Liver (tissue), 8 donors: ENCODE measurements at regions not wholly inside any gene's neighbourhood (a gene's known extent, or its start where the extent isn't known, plus 50 kb on each side); places are given as distances from the start of the nearest gene placed in this dataset.
A peak's percentile ranks its signal among the peaks of the same experiment; 100 is the strongest.

Source experiments
- DNase-seq: peaks from one replicate; pipeline ENCODE4 v3.0.0-alpha.2; 2017; ENCODE audit warnings: low spot score
- H3K27ac ChIP-seq, 2 donors: one replicate each; pipeline ENCODE4 v1.7.0; 2013; ENCODE audit warnings: inconsistent platforms in 2 of 2, low read length in 2 of 2, control low read depth in 1 of 2, low read depth in 1 of 2, mild to moderate bottlenecking in 1 of 2
- H3K27me3 ChIP-seq, 4 donors: one replicate each; pipeline versions ENCODE4 v1.6.1 to v1.7.0; 2013; ENCODE audit warnings: low read length in 3 of 4, inconsistent platforms in 1 of 4, mild to moderate bottlenecking in 1 of 4, moderate library complexity in 1 of 4; ENCODE audit not compliant: control insufficient read depth in 4 of 4, insufficient read depth in 4 of 4
- H3K36me3 ChIP-seq, 4 donors: one replicate each; pipeline versions ENCODE4 v1.6.1 to v1.7.0; 2013; ENCODE audit warnings: low read length in 3 of 4, mild to moderate bottlenecking in 3 of 4, low read depth in 1 of 4, moderate library complexity in 1 of 4; ENCODE audit not compliant: control insufficient read depth in 4 of 4, insufficient read depth in 3 of 4
- H3K4me1 ChIP-seq, 4 donors: one replicate each; pipeline versions ENCODE4 v1.6.1 to v1.7.0; 2013; ENCODE audit warnings: low read length in 3 of 4, mild to moderate bottlenecking in 3 of 4, moderate library complexity in 1 of 4; ENCODE audit not compliant: control insufficient read depth in 4 of 4, insufficient read depth in 4 of 4
- H3K4me3 ChIP-seq, 3 donors: one replicate each; pipeline versions ENCODE4 v1.6.1 to v1.7.0; 2013; ENCODE audit warnings: low read length in 3 of 3, control low read depth in 1 of 3, low read depth in 1 of 3, mild to moderate bottlenecking in 1 of 3
- H3K9ac ChIP-seq, 2 donors: one replicate each; pipeline ENCODE4 v1.7.0; 2013; ENCODE audit warnings: low read length in 2 of 2, mild to moderate bottlenecking in 2 of 2, moderate library complexity in 2 of 2, control low read depth in 1 of 2, low read depth in 1 of 2
- H3K9me3 ChIP-seq, 4 donors: one replicate each; pipeline versions ENCODE4 v1.6.1 to v1.7.0; 2013; ENCODE audit warnings: low read length in 3 of 4; ENCODE audit not compliant: control insufficient read depth in 4 of 4
- EGR1 ChIP-seq, 2 donors: IDR thresholded peaks; 2 replicates each; pipeline ENCODE4 v1.6.1; 2016 to 2018; ENCODE audit warnings: antibody characterized with exemption in 2 of 2, low read depth in 2 of 2
- FOXA1 ChIP-seq: IDR thresholded peaks from 2 replicates; pipeline ENCODE4 v1.6.1; 2016; ENCODE audit warnings: antibody characterized with exemption
- FOXA2 ChIP-seq: IDR thresholded peaks from 2 replicates; pipeline ENCODE4 v1.6.1; 2016; ENCODE audit warnings: antibody characterized with exemption
- GABPA ChIP-seq, 2 donors: IDR thresholded peaks in 1 of 2; conservative IDR thresholded peaks in 1 of 2; 2 replicates each; pipeline ENCODE4 v1.6.1; 2016; ENCODE audit warnings: antibody characterized with exemption in 2 of 2, mild to moderate bottlenecking in 1 of 2, moderate library complexity in 1 of 2
- HNF4A ChIP-seq, 2 donors: conservative IDR thresholded peaks; 2 replicates each; pipeline ENCODE4 v1.6.1; 2016; ENCODE audit warnings: antibody characterized with exemption in 2 of 2, mild to moderate bottlenecking in 2 of 2
- HNF4G ChIP-seq: IDR thresholded peaks from 2 replicates; pipeline ENCODE4 v1.6.1; 2016; ENCODE audit warnings: antibody characterized with exemption
- JUND ChIP-seq, 2 donors: IDR thresholded peaks; 2 replicates each; pipeline ENCODE4 v1.6.1; 2016; ENCODE audit warnings: antibody characterized with exemption in 2 of 2
- NR2F2 ChIP-seq: IDR thresholded peaks from 2 replicates; pipeline ENCODE4 v1.6.1; 2016; ENCODE audit warnings: antibody characterized with exemption
- RAD21 ChIP-seq, 2 donors: IDR thresholded peaks; 2 replicates each; pipeline ENCODE4 v1.6.1; 2016; ENCODE audit warnings: antibody characterized with exemption in 2 of 2, mild to moderate bottlenecking in 2 of 2
- RXRA ChIP-seq, 2 donors: IDR thresholded peaks; 2 replicates each; pipeline ENCODE4 v1.6.1; 2017 to 2018; ENCODE audit warnings: antibody characterized with exemption in 2 of 2, mild to moderate bottlenecking in 1 of 2
- SP1 ChIP-seq: IDR thresholded peaks from 2 replicates; pipeline ENCODE4 v1.6.1; 2018; ENCODE audit warnings: antibody characterized with exemption, mild to moderate bottlenecking
- TAF1 ChIP-seq: conservative IDR thresholded peaks from 2 replicates; pipeline ENCODE4 v1.6.1; 2016; ENCODE audit warnings: antibody characterized with exemption, mild to moderate bottlenecking
- YY1 ChIP-seq: IDR thresholded peaks from 2 replicates; pipeline ENCODE4 v1.6.1; 2016; ENCODE audit warnings: antibody characterized with exemption, mild to moderate bottlenecking
- WGBS: extraction: QIAGEN DNeasy Blood & Tissue Kit; methylation state at CpG from one replicate; pipeline ENCODE4 v1.1.7; 2013; 5-methylcytosine and 5-hydroxymethylcytosine counted together
- TF ChIP-seq, protein P1 (sequence below): IDR thresholded peaks from 2 replicates; pipeline ENCODE4 v1.6.1; 2016; ENCODE audit warnings: antibody characterized with exemption, mild to moderate bottlenecking
- TF ChIP-seq, protein P2 (sequence below): IDR thresholded peaks from 2 replicates; pipeline ENCODE4 v1.6.1; 2016; ENCODE audit warnings: antibody characterized with exemption
- TF ChIP-seq, protein P3 (sequence below): IDR thresholded peaks from 2 replicates; pipeline ENCODE4 v1.6.1; 2016; ENCODE audit warnings: antibody characterized with exemption
- TF ChIP-seq, protein P4 (sequence below): IDR thresholded peaks from 2 replicates; pipeline ENCODE4 v1.6.1; 2016; ENCODE audit warnings: antibody characterized with exemption
- TF ChIP-seq, protein P5 (sequence below): fragments of 150-350 bp; IDR thresholded peaks from 2 replicates; pipeline ENCODE4 v1.5.1; 2017; ENCODE audit warnings: improper control_type of control experiment, low read depth, low read length; ENCODE audit not compliant: missing input control
- donor health status: healthy.
- donor health status: healthy.
- donor health status: healthy.
- donor health status: healthy.
- donor health status: healthy.

DNA sequence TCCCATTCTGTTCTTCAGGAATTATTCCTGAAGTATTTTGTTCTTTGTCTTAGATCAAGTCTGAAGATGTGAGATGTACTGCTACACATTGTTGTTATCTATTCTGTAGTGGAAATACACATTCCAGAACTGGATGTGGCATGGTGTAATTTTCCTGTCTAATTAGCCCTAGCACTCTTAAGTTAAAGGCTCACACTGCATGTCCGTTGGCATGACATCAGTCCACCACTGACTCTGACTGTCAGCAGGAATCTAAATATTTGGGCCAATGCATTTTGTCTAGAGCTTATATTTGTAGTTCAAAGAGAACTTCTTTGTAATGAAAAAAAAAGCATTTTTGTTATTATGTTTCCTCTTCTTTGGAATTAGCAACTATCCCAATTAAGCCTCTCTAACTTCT is 201.0 kb downstream of the S1PR1 start (continued):
- TF ChIP-seq, protein P1, sequence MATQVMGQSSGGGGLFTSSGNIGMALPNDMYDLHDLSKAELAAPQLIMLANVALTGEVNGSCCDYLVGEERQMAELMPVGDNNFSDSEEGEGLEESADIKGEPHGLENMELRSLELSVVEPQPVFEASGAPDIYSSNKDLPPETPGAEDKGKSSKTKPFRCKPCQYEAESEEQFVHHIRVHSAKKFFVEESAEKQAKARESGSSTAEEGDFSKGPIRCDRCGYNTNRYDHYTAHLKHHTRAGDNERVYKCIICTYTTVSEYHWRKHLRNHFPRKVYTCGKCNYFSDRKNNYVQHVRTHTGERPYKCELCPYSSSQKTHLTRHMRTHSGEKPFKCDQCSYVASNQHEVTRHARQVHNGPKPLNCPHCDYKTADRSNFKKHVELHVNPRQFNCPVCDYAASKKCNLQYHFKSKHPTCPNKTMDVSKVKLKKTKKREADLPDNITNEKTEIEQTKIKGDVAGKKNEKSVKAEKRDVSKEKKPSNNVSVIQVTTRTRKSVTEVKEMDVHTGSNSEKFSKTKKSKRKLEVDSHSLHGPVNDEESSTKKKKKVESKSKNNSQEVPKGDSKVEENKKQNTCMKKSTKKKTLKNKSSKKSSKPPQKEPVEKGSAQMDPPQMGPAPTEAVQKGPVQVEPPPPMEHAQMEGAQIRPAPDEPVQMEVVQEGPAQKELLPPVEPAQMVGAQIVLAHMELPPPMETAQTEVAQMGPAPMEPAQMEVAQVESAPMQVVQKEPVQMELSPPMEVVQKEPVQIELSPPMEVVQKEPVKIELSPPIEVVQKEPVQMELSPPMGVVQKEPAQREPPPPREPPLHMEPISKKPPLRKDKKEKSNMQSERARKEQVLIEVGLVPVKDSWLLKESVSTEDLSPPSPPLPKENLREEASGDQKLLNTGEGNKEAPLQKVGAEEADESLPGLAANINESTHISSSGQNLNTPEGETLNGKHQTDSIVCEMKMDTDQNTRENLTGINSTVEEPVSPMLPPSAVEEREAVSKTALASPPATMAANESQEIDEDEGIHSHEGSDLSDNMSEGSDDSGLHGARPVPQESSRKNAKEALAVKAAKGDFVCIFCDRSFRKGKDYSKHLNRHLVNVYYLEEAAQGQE, result no peak
- no peak for TF ChIP-seq EGR1 (IDR thresholded peaks at IDR 0.05; ENCODE audit: low read depth in 2 of 2)
- TF ChIP-seq GABPA (IDR thresholded peaks at IDR 0.05 in 1 of 2, conservative IDR thresholded peaks at IDR 0.05 in 1 of 2), result no peak
- no peak for TF ChIP-seq HNF4G
- TF ChIP-seq HNF4A (conservative IDR thresholded peaks at IDR 0.05), result no peak
- TF ChIP-seq, protein P2, sequence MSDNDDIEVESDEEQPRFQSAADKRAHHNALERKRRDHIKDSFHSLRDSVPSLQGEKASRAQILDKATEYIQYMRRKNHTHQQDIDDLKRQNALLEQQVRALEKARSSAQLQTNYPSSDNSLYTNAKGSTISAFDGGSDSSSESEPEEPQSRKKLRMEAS, result no peak
- no peak for TF ChIP-seq FOXA2

DNA sequence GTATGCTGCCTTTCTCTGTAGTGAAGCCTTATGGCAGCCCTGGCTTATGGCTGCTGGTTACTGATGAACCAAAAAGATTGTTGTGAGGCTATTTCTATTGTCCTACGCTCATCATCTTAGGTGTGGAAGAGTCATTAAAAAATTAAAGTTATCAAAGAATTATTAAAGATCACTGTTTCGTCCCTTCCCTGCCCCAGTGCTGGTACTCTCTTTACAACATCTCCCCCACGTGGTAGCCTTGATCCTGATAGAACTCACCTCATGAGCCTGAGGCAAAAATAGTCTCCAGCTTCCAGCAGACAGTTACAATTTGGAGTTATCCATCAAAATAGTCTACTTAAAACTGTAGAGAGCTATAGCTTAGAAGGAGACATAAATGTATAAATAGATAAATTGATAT is 201.5 kb downstream of the S1PR1 start:
- Histone ChIP-seq H3K4me3 (no peak overlapping the region), H3K9ac (no peak overlapping the region), H3K36me3 (no peaks in the 10 kb centered on the region), H3K27ac (no peak overlapping the region), H3K9me3 (no peaks in the 10 kb centered on the region), H3K4me1 (no peaks in the 10 kb centered on the region), H3K27me3 (no peaks in the 10 kb centered on the region)
- TF ChIP-seq, protein P3, sequence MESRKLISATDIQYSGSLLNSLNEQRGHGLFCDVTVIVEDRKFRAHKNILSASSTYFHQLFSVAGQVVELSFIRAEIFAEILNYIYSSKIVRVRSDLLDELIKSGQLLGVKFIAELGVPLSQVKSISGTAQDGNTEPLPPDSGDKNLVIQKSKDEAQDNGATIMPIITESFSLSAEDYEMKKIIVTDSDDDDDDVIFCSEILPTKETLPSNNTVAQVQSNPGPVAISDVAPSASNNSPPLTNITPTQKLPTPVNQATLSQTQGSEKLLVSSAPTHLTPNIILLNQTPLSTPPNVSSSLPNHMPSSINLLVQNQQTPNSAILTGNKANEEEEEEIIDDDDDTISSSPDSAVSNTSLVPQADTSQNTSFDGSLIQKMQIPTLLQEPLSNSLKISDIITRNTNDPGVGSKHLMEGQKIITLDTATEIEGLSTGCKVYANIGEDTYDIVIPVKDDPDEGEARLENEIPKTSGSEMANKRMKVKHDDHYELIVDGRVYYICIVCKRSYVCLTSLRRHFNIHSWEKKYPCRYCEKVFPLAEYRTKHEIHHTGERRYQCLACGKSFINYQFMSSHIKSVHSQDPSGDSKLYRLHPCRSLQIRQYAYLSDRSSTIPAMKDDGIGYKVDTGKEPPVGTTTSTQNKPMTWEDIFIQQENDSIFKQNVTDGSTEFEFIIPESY, result no peak
- no peak for TF ChIP-seq FOXA1
- no peak for TF ChIP-seq SP1
- TF ChIP-seq EGR1 (IDR thresholded peaks at IDR 0.05; ENCODE audit: low read depth in 2 of 2), result no peak
- TF ChIP-seq, protein P4, sequence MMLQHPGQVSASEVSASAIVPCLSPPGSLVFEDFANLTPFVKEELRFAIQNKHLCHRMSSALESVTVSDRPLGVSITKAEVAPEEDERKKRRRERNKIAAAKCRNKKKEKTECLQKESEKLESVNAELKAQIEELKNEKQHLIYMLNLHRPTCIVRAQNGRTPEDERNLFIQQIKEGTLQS, result no peak
- no peak for TF ChIP-seq NR2F2
- peak in 1 of 2 donors; percentile 15 for TF ChIP-seq RAD21 (IDR thresholded peaks at IDR 0.05)
- no peak for DNase-seq
- WGBS, result 27% methylated on average over 3 of the region's 3 CpGs

- no peak for DNase-seq
- Histone ChIP-seq H3K4me3 (no peak overlapping the region), H3K27ac (no peak overlapping the region), H3K36me3 (no peaks in the 10 kb centered on the region), H3K27me3 (no peaks in the 10 kb centered on the region), H3K4me1 (no peaks in the 10 kb centered on the region), H3K9ac (no peak overlapping the region), H3K9me3 (no peaks in the 10 kb centered on the region)
- 79% methylated on average over 5 of the region's 5 CpGs for WGBS
- TF ChIP-seq FOXA1 (no peak), YY1 (no peak), GABPA (IDR thresholded peaks at IDR 0.05 in 1 of 2, conservative IDR thresholded peaks at IDR 0.05 in 1 of 2) (no peak), RAD21 (IDR thresholded peaks at IDR 0.05) (no peak), SP1 (no peak), EGR1 (IDR thresholded peaks at IDR 0.05; ENCODE audit: low read depth in 2 of 2) (no peak), RXRA (IDR thresholded peaks at IDR 0.05) (no peak), TAF1 (no peak), NR2F2 (no peak), JUND (IDR thresholded peaks at IDR 0.05) (no peak), HNF4G (no peak), FOXA2 (no peak), HNF4A (conservative IDR thresholded peaks at IDR 0.05) (no peak)
- TF ChIP-seq, protein P5, sequence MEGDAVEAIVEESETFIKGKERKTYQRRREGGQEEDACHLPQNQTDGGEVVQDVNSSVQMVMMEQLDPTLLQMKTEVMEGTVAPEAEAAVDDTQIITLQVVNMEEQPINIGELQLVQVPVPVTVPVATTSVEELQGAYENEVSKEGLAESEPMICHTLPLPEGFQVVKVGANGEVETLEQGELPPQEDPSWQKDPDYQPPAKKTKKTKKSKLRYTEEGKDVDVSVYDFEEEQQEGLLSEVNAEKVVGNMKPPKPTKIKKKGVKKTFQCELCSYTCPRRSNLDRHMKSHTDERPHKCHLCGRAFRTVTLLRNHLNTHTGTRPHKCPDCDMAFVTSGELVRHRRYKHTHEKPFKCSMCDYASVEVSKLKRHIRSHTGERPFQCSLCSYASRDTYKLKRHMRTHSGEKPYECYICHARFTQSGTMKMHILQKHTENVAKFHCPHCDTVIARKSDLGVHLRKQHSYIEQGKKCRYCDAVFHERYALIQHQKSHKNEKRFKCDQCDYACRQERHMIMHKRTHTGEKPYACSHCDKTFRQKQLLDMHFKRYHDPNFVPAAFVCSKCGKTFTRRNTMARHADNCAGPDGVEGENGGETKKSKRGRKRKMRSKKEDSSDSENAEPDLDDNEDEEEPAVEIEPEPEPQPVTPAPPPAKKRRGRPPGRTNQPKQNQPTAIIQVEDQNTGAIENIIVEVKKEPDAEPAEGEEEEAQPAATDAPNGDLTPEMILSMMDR, result no peak
- TF ChIP-seq, protein P4, result no peak
- TF ChIP-seq, protein P3, result no peak
- TF ChIP-seq, protein P2, result no peak
Measured at GRCh38 chr1:101440485-101440884, 203.7 kb downstream of the S1PR1 start.
